Erythroblast (primary cell): ENCODE measurements at regions not wholly inside any gene's neighbourhood (a gene's known extent, or its start where the extent isn't known, plus 50 kb on each side); places are given as distances from the start of the nearest gene placed in this dataset.

ENCODE experiments used
- DNase-seq, 2 experiments: peaks; one replicate each; lab custom pipeline; 2025; lab: John Stamatoyannopoulos, UW
- GATA1 ChIP-seq: IDR thresholded peaks from 2 replicates; pipeline ENCODE4 v1.6.1; 2011; ENCODE audit warnings: low read depth, mild to moderate bottlenecking, control low read depth, low read length, moderate library complexity
- POLR2A ChIP-seq: IDR thresholded peaks from 2 replicates; pipeline ENCODE4 v1.6.1; 2011; ENCODE audit warnings: mild to moderate bottlenecking, low read length

DNA sequence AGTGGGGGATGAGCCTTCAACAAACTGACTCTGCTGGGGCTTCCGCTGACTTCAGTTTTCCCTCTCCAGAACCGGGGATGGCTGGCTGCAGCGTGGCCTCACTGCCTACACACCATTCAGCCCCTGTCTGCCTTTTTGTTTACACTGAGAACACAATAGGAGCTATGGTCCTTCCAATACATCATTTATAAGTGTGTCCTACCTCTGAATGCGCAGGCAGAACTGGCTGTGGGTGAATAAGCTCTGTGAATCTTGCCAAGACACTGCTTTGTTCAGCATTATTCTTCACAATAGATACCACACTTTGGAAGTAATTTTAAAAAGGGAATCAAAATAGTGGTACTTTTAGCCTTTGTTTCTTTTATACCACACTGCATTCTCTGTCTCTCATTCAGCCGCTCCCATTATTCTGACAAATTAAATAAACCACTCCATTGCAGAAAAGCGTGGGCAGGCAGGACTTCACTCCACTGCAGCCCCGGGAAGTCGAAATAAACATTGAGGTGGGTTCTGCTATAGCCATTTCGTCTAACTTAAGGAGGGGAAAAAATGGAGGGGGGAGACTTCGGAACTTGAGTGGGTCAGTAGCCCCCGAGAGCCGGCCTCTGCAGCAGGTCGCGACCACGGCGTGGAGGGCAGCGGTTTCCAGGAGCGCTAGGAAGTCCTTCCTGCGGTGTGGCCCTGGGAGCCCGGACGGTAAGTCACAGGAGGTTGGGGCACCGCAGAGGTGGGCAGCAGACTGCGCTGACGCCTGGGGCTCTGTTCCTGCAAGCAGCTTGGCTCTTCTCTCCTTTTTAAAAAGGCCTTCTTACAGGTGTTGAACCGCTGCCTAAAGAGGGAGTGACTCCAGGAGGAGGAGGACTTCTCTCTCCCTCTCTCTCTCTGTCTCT is 94.8 kb upstream of the SOX1 start:
- no peak for DNase-seq
- no peak for TF ChIP-seq POLR2A
- TF ChIP-seq GATA1: no peak

DNA sequence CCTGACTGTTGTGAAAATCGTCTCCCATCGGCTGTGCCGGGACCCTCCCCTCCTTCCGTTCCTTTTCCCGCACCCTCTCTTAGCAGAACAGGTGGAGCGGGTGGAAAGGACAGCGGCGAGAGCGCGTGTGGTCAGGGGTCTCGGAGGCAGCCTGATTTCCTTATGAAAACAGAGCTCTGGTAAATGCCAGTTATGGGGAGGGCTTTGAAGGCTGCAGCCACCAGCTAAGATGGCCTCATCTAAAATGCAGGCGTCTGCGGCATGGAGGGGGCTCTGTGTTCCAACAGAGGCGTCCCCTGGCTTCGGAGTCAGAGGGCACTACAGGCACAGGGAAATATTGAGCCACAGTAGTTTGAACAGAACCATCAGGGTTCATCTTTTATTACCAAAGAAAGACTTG is 93.8 kb upstream of the SOX1 start:
- no peak for DNase-seq
- TF ChIP-seq GATA1 (no peak), POLR2A (no peak)

DNA sequence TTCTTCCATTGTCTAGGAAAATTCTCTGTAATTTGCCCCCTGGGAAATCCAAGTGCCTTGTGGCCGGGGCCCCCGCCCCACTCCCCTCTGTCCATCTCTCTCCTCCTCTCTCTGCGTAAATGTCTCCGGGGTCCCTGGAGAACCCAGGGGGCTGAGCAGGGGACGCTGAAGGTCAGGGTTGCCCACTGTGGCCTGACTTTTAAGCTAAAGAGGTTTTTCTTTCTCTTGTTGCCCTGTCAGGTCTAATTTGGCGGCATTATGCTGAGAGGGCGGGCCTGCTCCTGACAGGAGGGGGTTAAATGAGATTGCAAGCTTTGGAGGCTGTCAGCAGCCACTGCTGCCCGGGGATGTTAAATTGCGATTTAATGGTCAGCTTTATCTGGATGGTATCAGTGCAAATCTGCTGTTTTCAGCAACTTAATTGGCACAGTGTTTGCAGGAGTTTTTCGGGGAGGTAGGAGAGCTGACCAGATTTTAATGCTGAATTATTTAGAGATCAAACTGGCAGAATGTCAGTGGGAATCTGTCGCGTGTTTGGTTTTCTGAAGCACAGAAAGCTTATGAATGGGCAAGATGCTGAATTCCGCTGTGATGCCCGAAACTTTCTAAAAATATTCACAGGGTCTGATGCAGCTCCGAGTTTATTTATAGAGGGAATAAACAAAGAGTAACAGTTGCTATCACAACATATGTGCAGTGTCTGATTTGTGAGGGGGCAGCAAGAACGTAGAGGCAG is 93.2 kb upstream of the SOX1 start:
- TF ChIP-seq GATA1 (no peak), POLR2A (no peak)
- no peak for DNase-seq

DNA sequence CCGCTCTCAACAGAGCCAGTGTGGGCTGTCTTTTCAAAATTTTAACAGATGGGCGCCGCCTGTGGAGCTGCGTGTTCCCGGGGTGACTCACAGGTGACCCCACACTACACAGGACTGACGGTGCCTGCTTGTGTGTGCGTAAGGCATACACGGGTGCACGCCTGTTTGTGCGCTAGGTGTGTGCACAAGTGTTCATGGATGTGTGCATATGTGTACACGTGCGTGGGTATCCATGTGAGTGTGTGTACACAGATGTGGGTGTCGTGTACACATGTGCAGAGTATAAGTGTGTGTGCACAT is 92.7 kb upstream of the SOX1 start:
- TF ChIP-seq POLR2A (no peak), GATA1 (no peak)

DNA sequence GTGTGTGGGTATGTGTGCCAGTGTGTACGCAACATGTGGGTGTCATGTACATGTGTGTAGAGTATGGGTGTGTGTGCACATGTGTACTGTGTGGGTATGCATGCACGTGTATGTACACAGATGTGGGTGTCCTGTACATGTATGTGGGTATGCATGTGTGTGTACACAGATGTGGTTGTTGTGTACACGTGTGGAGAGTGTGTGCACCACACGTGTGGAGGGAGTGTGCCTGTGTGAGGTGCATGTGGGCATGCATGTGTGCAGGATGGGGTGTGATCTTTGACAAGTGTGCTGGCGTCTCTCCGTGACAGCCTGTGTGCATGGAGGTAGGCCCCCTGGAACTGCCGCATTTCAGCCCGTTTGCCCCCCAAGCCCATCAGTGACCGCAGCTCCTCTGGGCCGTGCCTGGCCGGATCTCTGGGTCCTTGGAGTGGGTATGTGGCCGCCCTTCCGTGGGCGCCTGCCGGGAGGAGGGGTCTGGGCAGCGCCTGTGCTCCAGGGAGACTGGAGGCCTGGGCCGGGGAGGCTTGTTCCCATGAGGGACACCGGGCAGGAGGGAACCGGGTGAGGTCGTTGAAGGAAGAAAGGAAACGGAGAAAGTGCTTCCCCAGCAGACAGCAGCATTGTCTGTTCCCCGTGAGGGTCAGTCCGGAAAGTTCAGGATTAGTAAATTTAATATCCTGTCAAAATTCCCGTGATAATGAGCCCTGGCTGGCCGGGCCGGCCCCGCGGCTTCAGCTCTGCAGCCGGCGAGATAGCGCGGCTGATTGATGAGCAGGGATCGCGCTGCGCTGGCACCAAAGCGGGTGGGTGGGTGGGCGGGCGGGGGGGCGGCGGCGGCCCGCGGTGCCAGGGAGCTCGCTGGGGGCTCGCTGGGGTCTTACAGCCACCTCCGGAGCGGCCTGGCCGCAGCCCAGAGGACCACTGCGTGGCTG is 91.1 kb upstream of the SOX1 start:
- no peak for TF ChIP-seq POLR2A
- TF ChIP-seq GATA1: no peak
- no peak for DNase-seq

More for the DNA sequence above, 92.7 kb upstream of the SOX1 start:
- DNase-seq: no peak

DNA sequence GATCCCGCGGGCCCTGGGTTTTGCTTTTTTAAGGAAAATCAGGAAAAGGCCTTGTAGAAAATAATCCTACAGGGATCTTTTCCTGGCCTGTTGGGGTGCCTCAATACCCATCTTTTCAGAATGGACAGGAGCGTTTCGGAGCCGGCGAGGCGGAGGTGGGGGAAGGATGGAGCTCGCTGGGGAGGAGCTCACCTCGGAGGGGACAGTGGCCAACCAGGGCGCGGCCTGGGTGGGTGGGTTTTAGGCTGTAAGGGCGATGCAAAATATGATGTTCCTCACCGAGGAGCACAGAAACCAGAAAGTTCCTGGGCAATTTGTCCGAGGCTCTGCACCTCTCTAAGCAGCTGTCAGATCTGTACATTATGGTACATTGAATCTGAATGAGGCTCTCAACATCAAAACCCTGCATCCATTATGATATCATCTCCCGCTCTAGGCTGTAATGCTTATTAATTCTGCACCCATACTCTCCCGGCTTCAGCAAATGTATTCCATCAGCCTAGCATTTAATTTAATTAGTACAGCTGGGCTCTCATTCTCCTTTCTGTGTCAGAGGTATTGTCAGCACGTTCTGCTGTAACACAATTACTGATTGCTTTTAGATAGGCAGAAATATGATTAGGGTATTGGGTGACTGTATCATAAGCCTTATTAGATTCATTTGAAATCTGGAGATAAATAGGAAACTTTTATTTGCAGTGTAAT is 90.3 kb upstream of the SOX1 start:
- TF ChIP-seq POLR2A: no peak
- TF ChIP-seq GATA1: no peak
- DNase-seq: no peak

DNA sequence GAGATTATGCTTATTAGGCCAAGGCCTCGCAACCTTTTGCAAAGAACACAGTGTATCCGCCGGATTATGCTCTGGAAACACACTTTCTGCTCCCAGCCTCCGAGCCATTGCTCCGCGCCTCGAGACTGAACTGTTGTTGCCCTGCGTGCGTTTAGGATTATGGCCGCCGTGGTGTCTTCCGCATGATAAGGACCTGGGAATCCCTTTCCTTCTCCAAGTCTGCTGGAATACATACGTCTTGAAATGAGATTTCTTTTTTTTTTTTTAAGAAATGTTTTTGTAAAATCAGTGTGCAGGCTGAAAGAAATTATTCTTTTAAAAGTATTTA is 89.8 kb upstream of the SOX1 start:
- TF ChIP-seq GATA1: no peak
- TF ChIP-seq POLR2A: no peak

DNA sequence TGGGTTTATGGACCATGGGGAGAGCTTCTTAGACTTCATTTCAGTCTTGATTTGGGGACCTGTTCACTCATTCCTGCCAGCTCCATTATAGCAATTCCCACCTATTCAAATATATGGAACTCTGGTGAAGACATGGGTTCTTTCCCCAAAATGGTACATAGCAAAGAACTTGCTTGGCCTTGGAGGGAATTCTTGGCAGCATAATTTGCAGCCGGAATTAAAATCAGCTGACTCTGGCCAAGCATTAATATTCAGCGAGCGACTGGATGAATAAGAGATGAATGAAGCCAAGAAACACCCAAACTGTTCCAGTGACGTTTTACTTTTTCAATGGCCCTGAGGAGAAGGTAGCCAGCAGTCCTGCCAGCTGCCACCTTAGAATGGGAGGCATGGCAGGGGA is 88.4 kb upstream of the SOX1 start:
- no peak for DNase-seq
- TF ChIP-seq POLR2A (no peak), GATA1 (no peak)

More for the DNA sequence above, 89.8 kb upstream of the SOX1 start:
- no peak for DNase-seq

DNA sequence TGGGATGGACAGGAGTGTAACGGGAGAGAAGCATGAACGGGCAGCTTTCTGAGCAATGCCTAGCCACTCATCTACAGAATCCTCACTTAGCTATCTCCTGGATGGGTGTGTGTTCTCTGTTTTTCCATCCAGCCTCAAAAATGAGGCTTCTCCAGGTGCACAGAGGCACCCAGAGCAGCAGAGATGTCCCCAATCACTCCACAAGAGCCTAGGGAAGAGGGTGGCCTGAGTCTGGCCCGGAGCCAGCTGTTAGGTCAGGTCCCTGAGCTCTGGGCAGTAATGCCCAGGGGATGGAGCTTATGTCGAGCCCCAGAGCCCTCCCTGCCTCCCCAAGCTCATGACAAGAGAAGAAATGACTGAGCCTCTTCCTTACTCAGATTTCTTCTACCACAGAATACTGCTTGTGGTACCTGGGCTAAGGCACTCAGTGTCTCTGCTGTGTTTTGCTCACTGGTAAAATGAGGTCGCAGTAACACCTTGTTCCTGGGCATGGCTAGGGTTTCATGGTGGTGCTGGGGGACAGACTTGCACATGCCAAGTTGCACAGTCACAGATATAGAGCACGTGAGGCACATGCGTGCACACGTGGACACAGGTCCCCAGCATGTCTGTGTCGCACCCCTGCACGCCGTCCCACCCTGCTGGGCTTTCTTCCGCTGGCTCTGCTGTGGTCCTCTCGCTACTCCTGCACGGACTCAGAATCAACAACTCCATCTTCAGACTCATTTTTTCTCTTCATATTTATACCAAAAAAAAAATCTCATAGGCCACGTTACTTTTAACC is 86.6 kb upstream of the SOX1 start:
- DNase-seq: no peak
- TF ChIP-seq POLR2A (no peak), GATA1 (no peak)

DNA sequence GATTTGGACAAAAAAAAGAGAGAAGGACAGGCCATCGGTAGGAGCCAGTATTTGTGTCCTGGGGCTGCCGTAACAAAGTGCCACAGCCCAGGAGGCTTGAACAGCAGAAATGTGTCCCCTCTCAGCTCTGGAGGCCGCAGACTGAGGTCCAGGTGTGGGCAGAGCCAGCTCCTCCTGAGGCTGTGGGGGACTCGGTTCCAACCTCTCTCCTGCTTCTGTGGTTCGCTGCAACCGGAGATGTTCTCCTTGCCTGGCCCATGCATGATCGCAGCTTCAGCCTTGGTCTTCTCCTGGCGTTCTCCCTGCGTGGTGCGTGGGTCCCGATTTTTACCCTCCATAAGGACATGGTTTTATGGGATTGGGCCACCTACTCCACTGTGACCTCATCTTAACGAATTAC is 85.9 kb upstream of the SOX1 start:
- TF ChIP-seq POLR2A: no peak
- no peak for TF ChIP-seq GATA1
- no peak for DNase-seq

DNA sequence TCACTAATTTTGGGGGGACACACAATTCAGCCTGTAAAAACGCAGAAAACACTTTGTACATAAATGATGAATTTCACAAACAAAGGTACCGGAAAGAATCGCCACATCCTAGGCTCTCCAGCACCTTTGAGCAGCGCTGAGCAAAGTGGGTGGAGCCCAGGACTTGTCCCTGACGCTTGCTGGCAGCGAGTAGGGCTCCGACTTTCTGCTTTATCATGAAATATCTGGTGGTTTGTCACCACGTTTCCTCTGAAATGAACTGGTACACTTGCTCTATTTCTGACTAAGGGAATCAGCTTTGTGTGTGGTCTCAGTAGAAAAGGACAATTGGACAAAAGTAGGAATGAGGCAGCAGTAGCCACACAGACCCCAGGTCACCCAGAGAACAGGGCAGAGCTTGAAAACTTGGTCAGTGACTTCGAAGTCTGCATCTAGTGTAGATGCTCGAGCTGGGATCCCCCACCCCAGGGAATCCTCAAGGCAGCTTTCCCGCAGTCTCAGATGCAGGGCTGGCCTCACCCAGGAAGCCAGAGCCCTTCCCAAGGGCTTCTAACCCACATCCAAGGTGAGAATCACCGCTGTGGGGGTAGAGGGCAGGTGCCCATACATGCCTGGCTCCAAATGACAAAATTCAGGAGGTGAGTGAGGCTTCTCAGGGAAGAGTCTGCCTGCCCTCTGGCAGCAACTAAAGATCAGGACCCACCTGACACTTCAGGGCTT is 85.3 kb upstream of the SOX1 start:
- no peak for DNase-seq
- TF ChIP-seq POLR2A (no peak), GATA1 (no peak)

DNA sequence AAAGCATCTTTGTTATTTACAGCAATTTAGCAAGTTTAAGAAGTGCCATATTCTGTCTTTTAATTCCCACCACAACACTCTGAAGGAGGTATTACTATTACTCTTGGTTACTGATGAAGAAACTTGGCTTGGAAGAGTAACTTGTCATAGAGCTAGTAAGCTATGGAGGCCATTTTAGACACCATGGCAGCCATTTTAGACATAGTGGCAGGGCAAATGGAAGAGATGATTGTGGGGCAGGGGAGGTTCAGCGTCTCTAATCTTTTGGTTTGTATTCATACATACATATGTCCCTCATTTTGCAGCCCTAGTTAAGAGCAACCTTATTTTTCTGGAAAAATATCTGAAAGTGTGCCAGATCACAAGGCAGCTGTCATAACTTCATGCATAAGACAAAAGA is 82.6 kb upstream of the SOX1 start:
- no peak for DNase-seq
- TF ChIP-seq GATA1 (no peak), POLR2A (no peak)
